ENCODE measurements at regions not wholly inside any gene's neighbourhood (a gene's known extent, or its start where the extent isn't known, plus 50 kb on each side); places are given as distances from the start of the nearest gene placed in this dataset.

- Histone ChIP-seq H3K4me3 (ENCODE audit: low read length) (no peak overlapping the region), H3K36me3 (ENCODE audit: control insufficient read depth, insufficient read depth, low read length) (no peaks in the 10 kb centered on the region), H3K4me1 (ENCODE audit: control insufficient read depth, insufficient read depth, low read length) (no peaks in the 10 kb centered on the region), H3K27ac (ENCODE audit: low read depth, low read length) (no peak overlapping the region), H3K9me3 (ENCODE audit: control insufficient read depth, low read length) (peaks cover 13% of the 10 kb centered on the region), H3K9ac (ENCODE audit: extremely low read depth, low read length, poor library complexity, severe bottlenecking) (no peak overlapping the region), H3K27me3 (ENCODE audit: control insufficient read depth, insufficient read depth, low read length, poor library complexity, severe bottlenecking) (no peaks in the 10 kb centered on the region)
- Mint-ChIP-seq H3K27ac (no peak overlapping the region), H3K9me3 (peaks cover 9% of the 10 kb centered on the region), H3K27me3 (ENCODE audit: insufficient read depth) (no peaks in the 10 kb centered on the region), H3K4me3 (no peak overlapping the region), H3K4me1 (no peaks in the 10 kb centered on the region), H3K36me3 (ENCODE audit: low read depth) (no peaks in the 10 kb centered on the region)
- WGBS, 2 experiments (ENCODE audit: insufficient coverage in 1 of 2, insufficient read length in 1 of 2), result no CpG with 5 or more reads among the region's 2 CpGs
- TF ChIP-seq CTCF (conservative IDR thresholded peaks at IDR 0.05), result no peak
- no peak for DNase-seq
These were observed 1540.9 kb upstream of the RAG2 start for GRCh38 chr11:38138972-38139371.

- H3K27me3 Mint-ChIP-seq (ENCODE audit: insufficient read depth), result no peaks in the 10 kb centered on the region
- TF ChIP-seq CTCF (conservative IDR thresholded peaks at IDR 0.05), result no peak
- H3K9me3 Mint-ChIP-seq, result peaks cover 10% of the 10 kb centered on the region
- H3K27ac Mint-ChIP-seq, result no peak overlapping the region
- WGBS, 2 experiments (ENCODE audit: insufficient coverage in 1 of 2, insufficient read length in 1 of 2), result 89 to 93% methylated on average over 5 to 6 of the region's 6 CpGs
- H3K4me3 Mint-ChIP-seq, result no peak overlapping the region
- Histone ChIP-seq H3K9me3 (ENCODE audit: control insufficient read depth, low read length) (peaks cover 13% of the 10 kb centered on the region), H3K4me3 (ENCODE audit: low read length) (no peak overlapping the region), H3K27ac (ENCODE audit: low read depth, low read length) (no peak overlapping the region), H3K27me3 (ENCODE audit: control insufficient read depth, insufficient read depth, low read length, poor library complexity, severe bottlenecking) (no peaks in the 10 kb centered on the region), H3K9ac (ENCODE audit: extremely low read depth, low read length, poor library complexity, severe bottlenecking) (no peak overlapping the region), H3K4me1 (ENCODE audit: control insufficient read depth, insufficient read depth, low read length) (no peaks in the 10 kb centered on the region), H3K36me3 (ENCODE audit: control insufficient read depth, insufficient read depth, low read length) (no peaks in the 10 kb centered on the region)
- DNase-seq, result peak; percentile 30
- no peaks in the 10 kb centered on the region for H3K36me3 Mint-ChIP-seq (ENCODE audit: low read depth)
- no peaks in the 10 kb centered on the region for H3K4me1 Mint-ChIP-seq
These were observed 1538.9 kb upstream of the RAG2 start for GRCh38 chr11:38136887-38137286.

- Histone ChIP-seq H3K4me1 (ENCODE audit: control insufficient read depth, insufficient read depth, low read length) (peaks cover 6% of the 10 kb centered on the region), H3K36me3 (ENCODE audit: control insufficient read depth, insufficient read depth, low read length) (no peaks in the 10 kb centered on the region), H3K9ac (ENCODE audit: extremely low read depth, low read length, poor library complexity, severe bottlenecking) (no peak overlapping the region), H3K9me3 (ENCODE audit: control insufficient read depth, low read length) (peaks cover 5% of the 10 kb centered on the region), H3K27me3 (ENCODE audit: control insufficient read depth, insufficient read depth, low read length, poor library complexity, severe bottlenecking) (no peaks in the 10 kb centered on the region), H3K4me3 (ENCODE audit: low read length) (no peak overlapping the region), H3K27ac (ENCODE audit: low read depth, low read length) (no peak overlapping the region)
- WGBS, 2 experiments (ENCODE audit: insufficient coverage in 1 of 2, insufficient read length in 1 of 2), result 100% methylated on average over 1 of the region's 1 CpG; no CpG with 5 or more reads in 1 of the 2 experiments
- no peak overlapping the region for H3K4me3 Mint-ChIP-seq
- H3K4me1 Mint-ChIP-seq, result peaks cover 18% of the 10 kb centered on the region
- peaks cover 14% of the 10 kb centered on the region for H3K9me3 Mint-ChIP-seq
- H3K36me3 Mint-ChIP-seq (ENCODE audit: low read depth), result no peaks in the 10 kb centered on the region
- no peaks in the 10 kb centered on the region for H3K27me3 Mint-ChIP-seq (ENCODE audit: insufficient read depth)
- no peak for TF ChIP-seq CTCF (conservative IDR thresholded peaks at IDR 0.05)
- DNase-seq, result no peak
- no peak overlapping the region for H3K27ac Mint-ChIP-seq
These were observed 1533.5 kb upstream of the RAG2 start for GRCh38 chr11:38131535-38131934.
